NCI-H748 (cell line): ENCODE measurements at regions not wholly inside any gene's neighbourhood (a gene's known extent, or its start where the extent isn't known, plus 50 kb on each side); places are given as distances from the start of the nearest gene placed in this dataset.

ENCODE experiments used
- DNase-seq: peaks from one replicate; lab custom pipeline; 2025; ENCODE audit not compliant: unreplicated experiment; lab: John Stamatoyannopoulos, UW

- no peak for DNase-seq
These were observed 729.7 kb upstream of the USP15 start for GRCh38 chr12:61530456-61530855.

GRCh38 chr12:61531195-61531594 lies 729.0 kb upstream of the USP15 start:
- peak; percentile 22 for DNase-seq

GRCh38 chr12:61536117-61536516 lies 724.1 kb upstream of the USP15 start:
- peak; percentile 60 for DNase-seq

- peak; percentile 47 for DNase-seq
These were observed 723.7 kb upstream of the USP15 start for GRCh38 chr12:61536525-61536924.

GRCh38 chr12:61538951-61539350 lies 721.3 kb upstream of the USP15 start:
- DNase-seq: peak; percentile 76

- no peak for DNase-seq
These were observed 717.7 kb upstream of the USP15 start for GRCh38 chr12:61542551-61542950.

GRCh38 chr12:61546296-61546695 lies 713.9 kb upstream of the USP15 start:
- peak; percentile 73 for DNase-seq

GRCh38 chr12:61553091-61553490 lies 707.1 kb upstream of the USP15 start:
- no peak for DNase-seq

- DNase-seq: no peak
These were observed 705.8 kb upstream of the USP15 start for GRCh38 chr12:61554268-61555008.

GRCh38 chr12:61563665-61564450 lies 696.3 kb upstream of the USP15 start:
- no peak for DNase-seq

- no peak for DNase-seq
These were observed 695.7 kb upstream of the USP15 start for GRCh38 chr12:61564466-61564865.

- no peak for DNase-seq
These were observed 694.0 kb upstream of the USP15 start for GRCh38 chr12:61566183-61566582.

GRCh38 chr12:61574339-61574738 lies 685.9 kb upstream of the USP15 start:
- no peak for DNase-seq

- DNase-seq: no peak
These were observed 675.3 kb upstream of the USP15 start for GRCh38 chr12:61584943-61585342.

- peak; percentile 22 for DNase-seq
These were observed 669.3 kb upstream of the USP15 start for GRCh38 chr12:61590864-61591263.

GRCh38 chr12:61610143-61610542 lies 650.1 kb upstream of the USP15 start:
- DNase-seq: no peak

- peak; percentile 8 for DNase-seq
These were observed 630.5 kb upstream of the USP15 start for GRCh38 chr12:61629702-61630101.

GRCh38 chr12:61646639-61647038 lies 613.6 kb upstream of the USP15 start:
- no peak for DNase-seq

GRCh38 chr12:61647566-61647965 lies 612.6 kb upstream of the USP15 start:
- DNase-seq: no peak

- DNase-seq: no peak
These were observed 607.9 kb upstream of the USP15 start for GRCh38 chr12:61652265-61652664.

GRCh38 chr12:61654698-61655097 lies 605.5 kb upstream of the USP15 start:
- peak; percentile 21 for DNase-seq

- no peak for DNase-seq
These were observed 605.0 kb upstream of the USP15 start for GRCh38 chr12:61655241-61655640.
